ENCODE measurements at regions not wholly inside any gene's neighbourhood (a gene's known extent, or its start where the extent isn't known, plus 50 kb on each side); places are given as distances from the start of the nearest gene placed in this dataset.

DNA sequence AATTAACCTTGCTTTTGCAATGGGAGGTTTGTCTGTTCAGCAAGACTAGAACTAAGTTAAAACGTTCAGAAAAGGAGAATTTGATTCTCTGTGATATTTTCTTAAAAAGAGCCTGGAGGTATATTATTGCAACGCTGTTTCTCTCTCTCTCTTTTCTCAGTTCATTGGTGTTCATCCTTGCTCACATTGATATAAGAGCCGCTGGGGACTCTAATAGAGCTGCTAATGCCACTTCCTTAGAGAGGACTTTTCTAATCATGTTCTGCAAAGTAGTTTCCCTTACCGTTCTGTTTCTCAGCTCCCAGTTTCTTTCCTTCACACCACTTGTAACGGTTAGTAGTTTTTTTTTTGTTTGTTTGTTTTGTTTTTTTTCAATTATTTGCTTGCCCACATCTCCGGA, 203.8 kb downstream of the RWDD3 start:
- no peaks in the 10 kb centered on the region for H3K9me3 ChIP-seq (ENCODE audit: low read length)
- no peaks in the 10 kb centered on the region for H4K20me1 ChIP-seq (ENCODE audit: insufficient read depth, low read length)
- H3K4me1 ChIP-seq (ENCODE audit: insufficient read depth, low read length) = no peaks in the 10 kb centered on the region
- H3K36me3 ChIP-seq (replicated peaks in 1 of 2; ENCODE audit: control insufficient read depth in 1 of 2, insufficient read depth in 2 of 2, low read length in 2 of 2) = no peaks in the 10 kb centered on the region
- in situ Hi-C loops (cut with HindIII; ENCODE audit: extremely low pct_ligation_motif_present, low pct_unique_long_range_greater_than_20kb) (no loop called here), intact Hi-C loops (cut with micrococcal nuclease; ENCODE audit: unreplicated experiment) (no loop called here)
- ATAC-seq (no peak), DNase-seq (ENCODE audit: low spot score) (no peak), FAIRE-seq (no peak)
- ChIA-PET CTCF (ENCODE audit: low intra/inter-chr PET ratio, low total read pairs) (no interaction called here), POLR2A (no interaction called here)
- H3K27me3 ChIP-seq (ENCODE audit: control insufficient read depth in 1 of 2, insufficient read depth in 2 of 2, low read length in 2 of 2) = peaks cover 0 to 3% of the 10 kb centered on the region in 2 experiments; a peak in 1 of 5 replicates
- H2AFZ ChIP-seq (ENCODE audit: low read length) = no peak overlapping the region
- no peak overlapping the region for H3K9ac ChIP-seq (ENCODE audit: insufficient read depth, low read depth, low read length)
- H3K4me2 ChIP-seq (ENCODE audit: low read depth, low read length) = no peak overlapping the region
- 3% methylated on average over 6 of the region's 6 CpGs for WGBS (ENCODE audit: low lambda C conversion rate)
- BruUV-seq (replicated peaks) = no TSS peak
- no peak overlapping the region for H3K27ac ChIP-seq (ENCODE audit: extremely low read length, insufficient read depth, low read length)
- H3K4me3 ChIP-seq (replicated peaks in 1 of 3; ENCODE audit: insufficient read depth in 1 of 3, low read depth in 2 of 3, low read length in 3 of 3) = no peak overlapping the region
- TF ChIP-seq ZNF431 (CRISPR knock-in tag; IDR thresholded peaks at IDR 0.05; ENCODE audit: borderline replicate concordance, low read depth) (no peak), ZSCAN25 (CRISPR knock-in tag; IDR thresholded peaks at IDR 0.05) (no peak), TRIM24 (CRISPR knock-in tag; IDR thresholded peaks at IDR 0.05) (no peak), RARG (CRISPR knock-in tag; IDR thresholded peaks at IDR 0.05; ENCODE audit: low read depth) (no peak), ZNF772 (CRISPR knock-in tag; IDR thresholded peaks at IDR 0.05) (no peak), AGO1 (IDR thresholded peaks at IDR 0.05; ENCODE audit: low read depth, low read length, poor library complexity, severe bottlenecking) (no peak), HDAC6 (IDR thresholded peaks at IDR 0.05; ENCODE audit: low read depth, low read length) (no peak)
- TF ChIP-seq, protein P1, sequence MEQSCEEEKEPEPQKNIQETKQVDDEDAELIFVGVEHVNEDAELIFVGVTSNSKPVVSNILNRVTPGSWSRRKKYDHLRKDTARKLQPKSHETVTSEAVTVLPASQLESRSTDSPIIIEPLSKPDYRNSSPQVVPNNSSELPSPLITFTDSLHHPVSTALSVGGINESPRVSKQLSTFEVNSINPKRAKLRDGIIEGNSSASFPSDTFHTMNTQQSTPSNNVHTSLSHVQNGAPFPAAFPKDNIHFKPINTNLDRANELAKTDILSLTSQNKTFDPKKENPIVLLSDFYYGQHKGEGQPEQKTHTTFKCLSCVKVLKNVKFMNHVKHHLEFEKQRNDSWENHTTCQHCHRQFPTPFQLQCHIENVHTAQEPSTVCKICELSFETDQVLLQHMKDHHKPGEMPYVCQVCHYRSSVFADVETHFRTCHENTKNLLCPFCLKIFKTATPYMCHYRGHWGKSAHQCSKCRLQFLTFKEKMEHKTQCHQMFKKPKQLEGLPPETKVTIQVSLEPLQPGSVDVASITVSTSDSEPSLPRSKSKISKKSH (CRISPR knock-in tag; IDR thresholded peaks at IDR 0.05; ENCODE audit: borderline replicate concordance) = no peak
- no peaks in the 10 kb centered on the region for H3K79me2 ChIP-seq (ENCODE audit: insufficient read depth, low read length)
